GM12875 (cell line): ENCODE measurements at regions not wholly inside any gene's neighbourhood (a gene's known extent, or its start where the extent isn't known, plus 50 kb on each side); places are given as distances from the start of the nearest gene placed in this dataset.

Experiments used
- H3K4me3 ChIP-seq: one replicate; pipeline ENCODE4 v1.5.1; 2011; ENCODE audit warnings: low read depth, low read length, control low read depth
- TF ChIP-seq, protein P1 (sequence below): IDR thresholded peaks from 2 replicates; pipeline ENCODE4 v1.5.1; 2011; ENCODE audit warnings: low read depth, mild to moderate bottlenecking, control low read depth, inconsistent platforms, low read length, moderate library complexity, borderline replicate concordance; ENCODE audit not compliant: insufficient read depth

DNA sequence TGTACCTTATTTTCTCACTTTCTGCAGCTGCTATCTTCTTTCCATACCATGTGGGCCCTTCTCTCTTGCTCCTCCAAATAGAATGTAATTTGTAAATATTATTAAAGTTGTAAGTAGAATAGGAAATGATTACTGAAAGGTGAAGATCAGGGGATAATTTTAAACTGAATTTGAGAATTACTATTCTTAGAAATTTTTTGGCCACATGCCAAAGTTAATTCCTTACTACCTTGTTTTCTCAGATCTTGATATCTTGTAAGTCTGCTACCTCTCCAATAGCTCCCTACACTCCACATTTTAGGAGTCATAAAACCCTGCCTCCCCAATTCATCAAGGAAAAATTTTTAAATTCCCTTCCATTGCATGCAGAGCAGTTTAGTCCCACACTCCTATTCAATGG lies 442.7 kb downstream of the SATB2 start:
- H3K4me3 ChIP-seq: no peak overlapping the region
- TF ChIP-seq, protein P1, sequence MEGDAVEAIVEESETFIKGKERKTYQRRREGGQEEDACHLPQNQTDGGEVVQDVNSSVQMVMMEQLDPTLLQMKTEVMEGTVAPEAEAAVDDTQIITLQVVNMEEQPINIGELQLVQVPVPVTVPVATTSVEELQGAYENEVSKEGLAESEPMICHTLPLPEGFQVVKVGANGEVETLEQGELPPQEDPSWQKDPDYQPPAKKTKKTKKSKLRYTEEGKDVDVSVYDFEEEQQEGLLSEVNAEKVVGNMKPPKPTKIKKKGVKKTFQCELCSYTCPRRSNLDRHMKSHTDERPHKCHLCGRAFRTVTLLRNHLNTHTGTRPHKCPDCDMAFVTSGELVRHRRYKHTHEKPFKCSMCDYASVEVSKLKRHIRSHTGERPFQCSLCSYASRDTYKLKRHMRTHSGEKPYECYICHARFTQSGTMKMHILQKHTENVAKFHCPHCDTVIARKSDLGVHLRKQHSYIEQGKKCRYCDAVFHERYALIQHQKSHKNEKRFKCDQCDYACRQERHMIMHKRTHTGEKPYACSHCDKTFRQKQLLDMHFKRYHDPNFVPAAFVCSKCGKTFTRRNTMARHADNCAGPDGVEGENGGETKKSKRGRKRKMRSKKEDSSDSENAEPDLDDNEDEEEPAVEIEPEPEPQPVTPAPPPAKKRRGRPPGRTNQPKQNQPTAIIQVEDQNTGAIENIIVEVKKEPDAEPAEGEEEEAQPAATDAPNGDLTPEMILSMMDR: no peak

DNA sequence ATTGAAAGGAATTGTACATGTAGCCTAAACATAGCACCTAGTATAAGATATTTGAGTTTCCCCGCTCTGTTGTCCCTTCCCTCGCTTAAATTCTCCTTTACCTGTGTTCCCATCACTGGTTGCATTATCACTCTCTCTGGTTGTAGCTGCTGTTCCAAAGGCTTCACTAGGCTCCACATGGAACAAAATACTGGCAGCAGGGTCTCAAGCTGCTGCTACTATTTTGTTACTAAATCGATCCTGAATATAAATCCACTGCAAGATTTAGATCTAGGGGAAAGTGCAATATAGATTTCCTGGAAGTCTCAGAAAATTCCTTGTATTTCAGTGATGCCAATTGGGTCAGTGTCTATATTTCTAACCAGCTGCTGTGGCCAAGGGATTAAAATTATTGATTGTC lies 443.5 kb downstream of the SATB2 start:
- TF ChIP-seq, protein P1: no peak
- no peak overlapping the region for H3K4me3 ChIP-seq

DNA sequence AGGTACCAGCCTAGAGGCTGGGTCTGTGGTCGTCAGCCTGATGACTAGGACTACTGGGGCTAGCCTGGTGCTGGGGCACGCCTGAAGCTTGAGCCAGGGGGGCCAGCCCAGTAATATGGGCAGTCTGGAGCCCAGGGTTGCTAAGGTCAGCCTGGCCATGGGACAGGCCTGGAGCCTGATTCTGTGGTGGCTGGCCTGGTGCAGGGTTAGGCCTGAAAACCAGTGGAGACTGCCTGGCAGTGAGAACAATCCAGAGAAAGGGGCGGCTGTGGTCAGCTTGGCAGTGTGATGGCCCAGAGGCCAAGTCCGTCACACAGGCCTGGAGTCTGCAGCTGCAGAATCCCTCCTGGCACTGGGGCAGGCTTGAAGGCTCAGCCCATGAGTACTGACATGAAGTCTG lies 445.8 kb downstream of the SATB2 start:
- H3K4me3 ChIP-seq: no peak overlapping the region
- TF ChIP-seq, protein P1: no peak

DNA sequence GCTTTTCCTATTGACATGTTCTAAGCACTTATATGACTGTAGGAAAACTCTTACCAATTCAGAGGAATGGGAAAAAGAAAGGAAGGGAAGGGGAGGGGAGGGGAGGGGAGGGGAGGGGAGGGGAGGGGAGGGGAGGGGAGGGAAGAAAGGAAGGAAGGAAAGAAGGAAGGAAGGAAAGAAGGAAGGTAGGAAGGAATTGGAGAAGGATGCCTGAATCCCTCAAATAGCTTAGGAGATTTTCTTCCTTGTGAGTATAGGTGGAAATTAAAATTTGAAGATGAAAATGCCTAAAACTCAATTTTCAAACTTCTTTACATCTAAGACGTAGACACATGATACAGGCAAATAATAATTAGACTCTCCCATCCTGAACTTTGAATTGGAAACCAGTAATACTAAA lies 463.1 kb downstream of the SATB2 start:
- H3K4me3 ChIP-seq: no peak overlapping the region
- TF ChIP-seq, protein P1: no peak

DNA sequence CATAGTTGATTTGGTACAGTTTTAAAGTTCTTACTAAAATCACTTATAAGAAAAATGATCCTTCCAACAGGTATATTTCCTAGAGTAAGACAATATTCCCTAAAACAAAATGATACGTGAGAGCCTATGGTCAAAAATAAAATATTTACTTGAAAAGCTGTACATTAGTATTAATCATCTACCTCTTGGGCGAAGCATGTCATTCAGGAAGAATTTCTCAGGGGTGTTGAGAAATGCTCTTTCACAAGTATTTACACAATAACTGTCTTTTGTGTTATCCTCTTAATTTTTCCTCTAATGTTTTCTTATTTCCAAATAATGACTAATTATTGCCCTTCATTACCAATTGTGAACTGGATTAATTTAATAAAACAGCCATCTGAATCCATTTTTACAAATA lies 466.3 kb downstream of the SATB2 start:
- TF ChIP-seq, protein P1: no peak
- H3K4me3 ChIP-seq: no peak overlapping the region

DNA sequence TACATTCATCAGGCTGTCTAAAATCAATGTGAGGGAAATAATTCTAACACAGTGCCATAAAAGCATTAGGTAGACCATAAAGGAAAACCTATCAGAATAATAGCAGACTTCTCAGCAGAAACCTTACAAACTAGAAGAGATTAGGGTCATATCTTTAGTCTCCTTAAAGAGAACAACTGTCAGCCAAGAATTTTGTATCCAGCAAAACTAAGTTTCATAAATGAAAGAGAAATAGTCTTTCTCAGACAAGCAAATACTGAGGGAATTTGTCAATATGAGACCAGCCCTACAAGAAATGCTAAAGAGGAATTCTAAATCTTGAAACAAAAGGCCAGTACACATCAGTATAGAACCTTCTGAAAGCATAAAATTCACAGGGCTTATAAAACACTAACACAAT lies 482.0 kb downstream of the SATB2 start:
- TF ChIP-seq, protein P1: no peak
- H3K4me3 ChIP-seq: no peak overlapping the region

DNA sequence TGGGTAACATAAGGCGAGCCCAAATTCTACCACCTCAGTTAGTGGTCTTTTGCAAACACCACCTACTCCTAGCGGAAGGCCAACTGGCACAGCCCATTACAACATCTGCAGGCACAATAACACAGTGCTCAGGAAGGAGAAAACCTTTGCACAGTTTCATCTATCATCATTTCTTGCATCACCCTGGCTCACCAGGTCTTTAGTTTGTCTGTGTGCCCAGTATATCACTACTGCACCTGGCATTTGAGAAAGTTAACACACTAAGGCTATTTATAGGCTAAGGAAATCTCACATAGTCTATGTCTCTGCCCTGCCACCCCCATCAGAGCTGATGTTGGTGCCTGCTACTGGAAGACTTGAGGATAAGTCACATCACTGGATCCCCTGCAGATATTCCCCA lies 484.0 kb downstream of the SATB2 start:
- H3K4me3 ChIP-seq: no peak overlapping the region
- TF ChIP-seq, protein P1: no peak
